ENCODE measurements at regions not wholly inside any gene's neighbourhood (a gene's known extent, or its start where the extent isn't known, plus 50 kb on each side); places are given as distances from the start of the nearest gene placed in this dataset.
"Not testable (repeated sequence)": the region's sequence is repeated elsewhere in the genome, so short reads cannot be mapped to it uniquely, and the experiment has no call there.

DNA sequence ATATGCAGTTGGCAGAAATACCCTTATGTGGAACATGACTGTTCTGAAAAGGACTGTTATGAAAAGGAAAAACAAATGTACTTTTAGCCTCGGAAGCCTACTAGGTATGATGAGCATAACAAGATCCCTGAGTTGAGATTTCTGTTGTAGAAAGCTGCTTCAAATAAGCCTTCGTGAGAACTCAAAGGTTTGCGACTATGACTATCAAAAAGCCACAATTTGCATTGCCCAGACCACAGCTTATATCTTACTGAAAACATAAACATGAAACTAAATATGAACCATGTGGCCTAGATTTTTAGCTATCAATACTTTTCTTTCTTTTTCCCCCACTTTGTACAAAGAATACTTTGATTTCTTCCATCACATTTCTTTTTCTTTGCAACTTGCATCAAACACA, 398.2 kb upstream of the LCORL start:
- Histone ChIP-seq H3K9me3 (ENCODE audit: control insufficient read depth, insufficient read depth, low read depth, low read length) (no peaks in the 10 kb centered on the region), H3K4me1 (ENCODE audit: control insufficient read depth, insufficient read depth, low read length) (no peaks in the 10 kb centered on the region), H3K36me3 (ENCODE audit: control insufficient read depth, insufficient read depth, low read length) (no peaks in the 10 kb centered on the region), H3K27me3 (ENCODE audit: control insufficient read depth, insufficient read depth, low read length) (no peaks in the 10 kb centered on the region), H3K27ac (ENCODE audit: low read length) (no peak overlapping the region), H3K4me3 (ENCODE audit: low read depth in 2 of 2, low read length in 2 of 2) (no peak overlapping the region)
- ATAC-seq (no peak), DNase-seq (ENCODE audit: low read depth, low spot score) (no peak)
- ChIA-PET CTCF (no interaction called here), POLR2A (no interaction called here)
- in situ Hi-C loops (cut with HindIII; ENCODE audit: low pct_unique_long_range_greater_than_20kb, low sequenced_read_pairs): no loop called here
- BruUV-seq (replicated peaks): no TSS peak
- TF ChIP-seq TCF7L2 (IDR thresholded peaks at IDR 0.05; ENCODE audit: low read depth, low read length) (no peak), SIN3A (IDR thresholded peaks at IDR 0.05; ENCODE audit: borderline replicate concordance, insufficient read depth, low read depth, low read length) (no peak), POLR2AphosphoS5 (IDR thresholded peaks at IDR 0.05; ENCODE audit: low read depth, low read length) (no peak)
- TF ChIP-seq, protein P1, sequence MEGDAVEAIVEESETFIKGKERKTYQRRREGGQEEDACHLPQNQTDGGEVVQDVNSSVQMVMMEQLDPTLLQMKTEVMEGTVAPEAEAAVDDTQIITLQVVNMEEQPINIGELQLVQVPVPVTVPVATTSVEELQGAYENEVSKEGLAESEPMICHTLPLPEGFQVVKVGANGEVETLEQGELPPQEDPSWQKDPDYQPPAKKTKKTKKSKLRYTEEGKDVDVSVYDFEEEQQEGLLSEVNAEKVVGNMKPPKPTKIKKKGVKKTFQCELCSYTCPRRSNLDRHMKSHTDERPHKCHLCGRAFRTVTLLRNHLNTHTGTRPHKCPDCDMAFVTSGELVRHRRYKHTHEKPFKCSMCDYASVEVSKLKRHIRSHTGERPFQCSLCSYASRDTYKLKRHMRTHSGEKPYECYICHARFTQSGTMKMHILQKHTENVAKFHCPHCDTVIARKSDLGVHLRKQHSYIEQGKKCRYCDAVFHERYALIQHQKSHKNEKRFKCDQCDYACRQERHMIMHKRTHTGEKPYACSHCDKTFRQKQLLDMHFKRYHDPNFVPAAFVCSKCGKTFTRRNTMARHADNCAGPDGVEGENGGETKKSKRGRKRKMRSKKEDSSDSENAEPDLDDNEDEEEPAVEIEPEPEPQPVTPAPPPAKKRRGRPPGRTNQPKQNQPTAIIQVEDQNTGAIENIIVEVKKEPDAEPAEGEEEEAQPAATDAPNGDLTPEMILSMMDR (IDR thresholded peaks at IDR 0.05): no peak
- TF ChIP-seq, protein P2, sequence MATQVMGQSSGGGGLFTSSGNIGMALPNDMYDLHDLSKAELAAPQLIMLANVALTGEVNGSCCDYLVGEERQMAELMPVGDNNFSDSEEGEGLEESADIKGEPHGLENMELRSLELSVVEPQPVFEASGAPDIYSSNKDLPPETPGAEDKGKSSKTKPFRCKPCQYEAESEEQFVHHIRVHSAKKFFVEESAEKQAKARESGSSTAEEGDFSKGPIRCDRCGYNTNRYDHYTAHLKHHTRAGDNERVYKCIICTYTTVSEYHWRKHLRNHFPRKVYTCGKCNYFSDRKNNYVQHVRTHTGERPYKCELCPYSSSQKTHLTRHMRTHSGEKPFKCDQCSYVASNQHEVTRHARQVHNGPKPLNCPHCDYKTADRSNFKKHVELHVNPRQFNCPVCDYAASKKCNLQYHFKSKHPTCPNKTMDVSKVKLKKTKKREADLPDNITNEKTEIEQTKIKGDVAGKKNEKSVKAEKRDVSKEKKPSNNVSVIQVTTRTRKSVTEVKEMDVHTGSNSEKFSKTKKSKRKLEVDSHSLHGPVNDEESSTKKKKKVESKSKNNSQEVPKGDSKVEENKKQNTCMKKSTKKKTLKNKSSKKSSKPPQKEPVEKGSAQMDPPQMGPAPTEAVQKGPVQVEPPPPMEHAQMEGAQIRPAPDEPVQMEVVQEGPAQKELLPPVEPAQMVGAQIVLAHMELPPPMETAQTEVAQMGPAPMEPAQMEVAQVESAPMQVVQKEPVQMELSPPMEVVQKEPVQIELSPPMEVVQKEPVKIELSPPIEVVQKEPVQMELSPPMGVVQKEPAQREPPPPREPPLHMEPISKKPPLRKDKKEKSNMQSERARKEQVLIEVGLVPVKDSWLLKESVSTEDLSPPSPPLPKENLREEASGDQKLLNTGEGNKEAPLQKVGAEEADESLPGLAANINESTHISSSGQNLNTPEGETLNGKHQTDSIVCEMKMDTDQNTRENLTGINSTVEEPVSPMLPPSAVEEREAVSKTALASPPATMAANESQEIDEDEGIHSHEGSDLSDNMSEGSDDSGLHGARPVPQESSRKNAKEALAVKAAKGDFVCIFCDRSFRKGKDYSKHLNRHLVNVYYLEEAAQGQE (IDR thresholded peaks at IDR 0.05; ENCODE audit: insufficient read depth in 1 of 2, low read depth in 2 of 2, low read length in 1 of 2): no peak
- intact Hi-C loops (cut with micrococcal nuclease; ENCODE audit: unreplicated experiment): no loop called here

GRCh38 chr4:18418195-18418898, 396.8 kb upstream of the LCORL start:
- H3K9me3 ChIP-seq (ENCODE audit: control insufficient read depth, insufficient read depth, low read depth, low read length); in situ Hi-C loops (cut with HindIII; ENCODE audit: low pct_unique_long_range_greater_than_20kb, low sequenced_read_pairs); BruUV-seq (replicated peaks); H3K4me3 ChIP-seq (ENCODE audit: low read depth in 2 of 2, low read length in 2 of 2); ATAC-seq; POLR2A ChIA-PET; H3K4me1 ChIP-seq (ENCODE audit: control insufficient read depth, insufficient read depth, low read length); DNase-seq (ENCODE audit: low read depth, low spot score); H3K27me3 ChIP-seq (ENCODE audit: control insufficient read depth, insufficient read depth, low read length); intact Hi-C loops (cut with micrococcal nuclease; ENCODE audit: unreplicated experiment); CTCF ChIA-PET; H3K27ac ChIP-seq (ENCODE audit: low read length); H3K36me3 ChIP-seq (ENCODE audit: control insufficient read depth, insufficient read depth, low read length): not testable (repeated sequence)

- BruUV-seq (replicated peaks); intact Hi-C loops (cut with micrococcal nuclease; ENCODE audit: unreplicated experiment): not testable (repeated sequence)
Observed at GRCh38 chr4:18417651-18418050, 396.1 kb upstream of the LCORL start.

More at GRCh38 chr4:18417651-18418050, 396.1 kb upstream of the LCORL start:
- CTCF ChIA-PET; DNase-seq (ENCODE audit: low read depth, low spot score); H3K36me3 ChIP-seq (ENCODE audit: control insufficient read depth, insufficient read depth, low read length); in situ Hi-C loops (cut with HindIII; ENCODE audit: low pct_unique_long_range_greater_than_20kb, low sequenced_read_pairs); H3K27me3 ChIP-seq (ENCODE audit: control insufficient read depth, insufficient read depth, low read length); H3K4me3 ChIP-seq (ENCODE audit: low read depth in 2 of 2, low read length in 2 of 2); ATAC-seq; POLR2A ChIA-PET; H3K4me1 ChIP-seq (ENCODE audit: control insufficient read depth, insufficient read depth, low read length); H3K9me3 ChIP-seq (ENCODE audit: control insufficient read depth, insufficient read depth, low read depth, low read length); H3K27ac ChIP-seq (ENCODE audit: low read length): not testable (repeated sequence)

All from Panc1 (cell line).